ENCODE measurements at regions not wholly inside any gene's neighbourhood (a gene's known extent, or its start where the extent isn't known, plus 50 kb on each side); places are given as distances from the start of the nearest gene placed in this dataset.

- TF ChIP-seq CTCF (IDR thresholded peaks at IDR 0.05; ENCODE audit: low read length) (no peak), EZH2 (optimal IDR thresholded peaks at IDR 0.05; ENCODE audit: low read depth, low read length) (no peak), EZH2phosphoT487 (IDR thresholded peaks at IDR 0.05; ENCODE audit: low read length) (no peak)
- DNase-seq: no peak
- H3K4me1 ChIP-seq (ENCODE audit: low read length): peaks cover 8% of the 10 kb centered on the region
These were observed 66.8 kb downstream of the FOXD1 start for GRCh38 chr5:73381590-73382400.

DNA sequence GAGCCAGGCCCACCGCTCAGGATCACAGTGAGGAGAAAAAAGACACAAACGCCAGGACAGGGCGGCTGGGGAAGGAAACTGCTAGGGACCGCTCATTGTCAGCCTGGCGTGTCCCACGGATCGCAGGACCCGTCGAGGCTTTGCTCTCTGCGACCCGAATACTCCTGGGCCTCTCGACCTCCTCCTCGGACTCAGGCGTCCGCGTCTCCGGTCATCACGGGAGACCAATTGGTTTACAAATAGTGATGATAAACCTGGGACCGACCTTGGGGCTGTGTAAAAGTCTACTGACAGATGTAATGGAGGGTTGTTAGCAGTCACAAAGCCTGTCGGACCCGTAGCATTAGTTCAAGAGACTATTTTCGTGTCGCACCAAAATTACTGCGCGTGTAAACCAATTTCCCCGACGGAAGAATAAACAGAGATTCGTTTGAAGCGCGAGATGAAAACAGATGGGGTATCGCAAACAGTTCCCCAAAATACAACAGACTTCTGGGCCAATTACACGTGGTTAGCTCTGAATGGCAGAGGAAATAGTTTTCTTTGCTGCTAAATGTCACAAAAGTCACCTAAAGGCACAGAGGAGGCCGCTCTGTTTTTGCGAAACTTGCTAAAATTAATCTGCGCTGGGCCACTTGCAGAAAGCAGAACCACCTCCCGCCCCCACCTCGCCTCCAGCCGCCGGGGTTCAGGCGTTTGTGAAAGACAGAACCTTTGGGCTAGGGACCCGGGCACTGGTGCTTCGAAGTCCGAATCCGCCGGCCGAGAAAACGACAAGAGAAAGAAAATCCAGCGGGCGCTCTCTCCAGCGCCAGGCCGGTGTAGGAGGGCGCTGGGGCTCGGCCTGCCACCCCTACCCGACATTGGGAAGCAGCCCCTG is 67.6 kb downstream of the FOXD1 start:
- Histone ChIP-seq H3K9me3 (replicated peaks; ENCODE audit: insufficient read depth, low read length) (no peaks in the 10 kb centered on the region), H3K4me3 (ENCODE audit: low read length) (no peak overlapping the region), H3K27ac (ENCODE audit: low read length) (no peak overlapping the region), H3K9ac (ENCODE audit: low read length) (no peak overlapping the region), H3F3A (ENCODE audit: insufficient read depth, low read length) (no peaks in the 10 kb centered on the region), H4K20me1 (ENCODE audit: insufficient read depth, low read length) (no peaks in the 10 kb centered on the region), H2AFZ (ENCODE audit: low read length) (no peak overlapping the region), H3K9me2 (replicated peaks; ENCODE audit: insufficient read depth, low read length) (no peaks in the 10 kb centered on the region), H3K36me3 (replicated peaks; ENCODE audit: insufficient read depth, low read length) (no peaks in the 10 kb centered on the region), H3K27me3 (replicated peaks; ENCODE audit: insufficient read depth, low read length) (no peaks in the 10 kb centered on the region), H3K79me2 (ENCODE audit: low read length) (no peaks in the 10 kb centered on the region), H3K4me1 (ENCODE audit: low read length) (no peaks in the 10 kb centered on the region), H3K4me2 (ENCODE audit: low read depth, low read length) (no peak overlapping the region)
- TF ChIP-seq EZH2 (optimal IDR thresholded peaks at IDR 0.05; ENCODE audit: low read depth, low read length) (no peak), CTCF (IDR thresholded peaks at IDR 0.05; ENCODE audit: low read length) (no peak), EZH2phosphoT487 (IDR thresholded peaks at IDR 0.05; ENCODE audit: low read length) (no peak)
- no peak for DNase-seq

More at GRCh38 chr5:73381590-73382400, 66.8 kb downstream of the FOXD1 start:
- no peaks in the 10 kb centered on the region for H3K9me2 ChIP-seq (replicated peaks; ENCODE audit: insufficient read depth, low read length)
- H3K9ac ChIP-seq (ENCODE audit: low read length): no peak overlapping the region
- H3K27me3 ChIP-seq (replicated peaks; ENCODE audit: insufficient read depth, low read length): no peaks in the 10 kb centered on the region
- no peaks in the 10 kb centered on the region for H4K20me1 ChIP-seq (ENCODE audit: insufficient read depth, low read length)
- H3K79me2 ChIP-seq (ENCODE audit: low read length): no peaks in the 10 kb centered on the region
- no peak overlapping the region for H2AFZ ChIP-seq (ENCODE audit: low read length)
- peaks cover 8% of the 10 kb centered on the region for H3F3A ChIP-seq (ENCODE audit: insufficient read depth, low read length)
- H3K4me2 ChIP-seq (ENCODE audit: low read depth, low read length): no peak overlapping the region
- no peaks in the 10 kb centered on the region for H3K9me3 ChIP-seq (replicated peaks; ENCODE audit: insufficient read depth, low read length)
- H3K36me3 ChIP-seq (replicated peaks; ENCODE audit: insufficient read depth, low read length): no peaks in the 10 kb centered on the region
- no peak overlapping the region for H3K4me3 ChIP-seq (ENCODE audit: low read length)
- no peak overlapping the region for H3K27ac ChIP-seq (ENCODE audit: low read length)

GRCh38 chr5:73380041-73380440 is 68.5 kb downstream of the FOXD1 start:
- Histone ChIP-seq H3K79me2 (ENCODE audit: low read length) (no peaks in the 10 kb centered on the region), H4K20me1 (ENCODE audit: insufficient read depth, low read length) (no peaks in the 10 kb centered on the region), H3K36me3 (replicated peaks; ENCODE audit: insufficient read depth, low read length) (no peaks in the 10 kb centered on the region), H3K9ac (ENCODE audit: low read length) (no peak overlapping the region), H3F3A (ENCODE audit: insufficient read depth, low read length) (no peaks in the 10 kb centered on the region), H2AFZ (ENCODE audit: low read length) (no peak overlapping the region), H3K9me2 (replicated peaks; ENCODE audit: insufficient read depth, low read length) (no peaks in the 10 kb centered on the region), H3K27ac (ENCODE audit: low read length) (no peak overlapping the region), H3K4me2 (ENCODE audit: low read depth, low read length) (no peak overlapping the region), H3K4me3 (ENCODE audit: low read length) (no peak overlapping the region), H3K27me3 (replicated peaks; ENCODE audit: insufficient read depth, low read length) (no peaks in the 10 kb centered on the region), H3K9me3 (replicated peaks; ENCODE audit: insufficient read depth, low read length) (no peaks in the 10 kb centered on the region), H3K4me1 (ENCODE audit: low read length) (no peaks in the 10 kb centered on the region)
- TF ChIP-seq EZH2 (optimal IDR thresholded peaks at IDR 0.05; ENCODE audit: low read depth, low read length) (no peak), EZH2phosphoT487 (IDR thresholded peaks at IDR 0.05; ENCODE audit: low read length) (no peak), CTCF (IDR thresholded peaks at IDR 0.05; ENCODE audit: low read length) (no peak)
- DNase-seq: no peak

Data from MM.1S (cell line).